ENCODE measurements at regions not wholly inside any gene's neighbourhood (a gene's known extent, or its start where the extent isn't known, plus 50 kb on each side); places are given as distances from the start of the nearest gene placed in this dataset.

- DNase-seq (ENCODE audit: low read depth in 2 of 3, low spot score in 1 of 3) = peak; percentile 48 to 74 (median 59)
These were observed 156.2 kb downstream of the MELK start for GRCh38 chr9:36728651-36729520.

- no peak for DNase-seq (ENCODE audit: low read depth in 2 of 3, low spot score in 1 of 3)
These were observed 157.2 kb downstream of the MELK start for GRCh38 chr9:36729906-36730305.

DNA sequence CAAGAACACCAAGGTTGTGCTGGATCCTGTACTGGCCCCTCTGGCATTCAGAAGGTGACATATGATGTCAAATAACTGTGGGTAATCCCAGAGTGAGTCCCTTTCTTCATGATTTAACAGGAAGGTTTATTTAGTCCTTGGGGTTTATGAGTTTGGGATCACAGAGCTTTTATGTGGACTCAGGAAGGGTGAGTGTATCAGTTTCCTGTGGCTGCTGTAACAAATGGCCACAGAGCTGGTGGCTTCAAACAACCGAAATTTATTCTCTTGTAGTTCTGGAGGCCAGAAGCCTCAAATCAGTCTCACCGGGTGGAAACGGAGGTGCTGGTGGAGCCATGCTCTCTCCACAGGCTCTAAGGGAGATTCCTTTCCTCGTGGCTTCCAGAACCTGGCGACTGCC is 157.7 kb downstream of the MELK start:
- DNase-seq (ENCODE audit: low read depth in 2 of 3, low spot score in 1 of 3) = no peak

GRCh38 chr9:36731068-36731956 is 158.6 kb downstream of the MELK start:
- no peak for DNase-seq (ENCODE audit: low read depth in 2 of 3, low spot score in 1 of 3)

- no peak for DNase-seq (ENCODE audit: low read depth in 2 of 3, low spot score in 1 of 3)
These were observed 162.0 kb downstream of the MELK start for GRCh38 chr9:36734737-36735136.

- DNase-seq (ENCODE audit: low read depth in 2 of 3, low spot score in 1 of 3) = no peak
These were observed 164.0 kb downstream of the MELK start for GRCh38 chr9:36736648-36737047.

- no peak for DNase-seq (ENCODE audit: low read depth in 2 of 3, low spot score in 1 of 3)
These were observed 165.8 kb downstream of the MELK start for GRCh38 chr9:36738318-36738976.

DNA sequence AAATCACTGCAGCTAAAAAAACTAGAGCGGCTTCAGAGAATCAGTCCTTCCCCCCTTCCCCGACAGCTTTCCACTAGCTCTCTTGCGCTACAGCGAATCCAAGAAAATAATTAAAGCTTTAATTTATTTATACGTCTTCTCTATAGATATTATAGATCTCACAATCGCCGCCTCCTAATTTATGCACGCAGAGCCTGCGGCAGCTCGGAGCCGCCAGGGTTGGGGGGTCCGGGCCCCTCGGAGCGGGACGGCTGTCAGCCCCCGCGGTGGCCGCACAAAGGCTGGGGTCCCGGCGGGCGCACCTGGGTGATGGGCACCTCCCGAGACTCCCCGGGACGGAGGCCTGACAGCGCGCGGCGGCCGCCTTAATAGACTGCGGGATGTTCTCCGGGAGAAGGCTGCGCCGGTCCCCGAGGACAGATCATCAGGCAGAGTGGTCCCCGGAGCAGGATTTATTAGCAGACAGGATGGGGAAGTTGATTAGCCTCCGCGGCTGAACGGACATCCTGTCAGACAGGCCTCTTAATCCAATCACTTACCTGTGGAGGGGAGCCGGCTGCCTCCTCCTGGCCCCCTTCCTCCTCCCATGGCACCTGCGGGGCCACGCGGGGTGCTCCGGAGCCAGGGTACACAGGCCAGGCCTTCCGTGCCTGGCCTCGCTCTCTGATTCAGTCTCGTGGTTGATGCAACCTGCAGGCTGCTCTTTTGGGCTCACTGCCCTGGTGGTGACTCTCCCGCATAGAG is 166.8 kb downstream of the MELK start:
- no peak for DNase-seq (ENCODE audit: low read depth in 2 of 3, low spot score in 1 of 3)

DNA sequence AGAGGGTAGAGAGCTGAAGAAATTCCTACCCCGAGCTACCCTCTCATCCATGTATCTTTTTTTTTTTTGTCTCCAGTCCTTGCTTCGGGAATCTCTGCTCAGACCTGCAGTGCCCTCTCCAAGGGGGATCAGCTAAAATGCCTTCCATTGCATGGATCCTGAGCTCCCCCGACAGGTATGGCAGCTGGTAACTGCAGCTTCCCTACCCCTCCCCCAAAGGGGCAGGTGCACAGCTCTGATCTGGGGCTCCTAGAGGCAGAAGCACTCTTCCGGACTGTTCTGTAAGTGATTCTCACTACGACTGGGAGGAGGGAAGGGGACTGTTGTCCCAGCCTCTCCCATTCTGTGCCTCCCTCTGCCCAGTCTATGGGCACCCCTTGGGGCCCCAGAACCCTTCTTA is 169.6 kb downstream of the MELK start:
- no peak for DNase-seq (ENCODE audit: low read depth in 2 of 3, low spot score in 1 of 3)

DNA sequence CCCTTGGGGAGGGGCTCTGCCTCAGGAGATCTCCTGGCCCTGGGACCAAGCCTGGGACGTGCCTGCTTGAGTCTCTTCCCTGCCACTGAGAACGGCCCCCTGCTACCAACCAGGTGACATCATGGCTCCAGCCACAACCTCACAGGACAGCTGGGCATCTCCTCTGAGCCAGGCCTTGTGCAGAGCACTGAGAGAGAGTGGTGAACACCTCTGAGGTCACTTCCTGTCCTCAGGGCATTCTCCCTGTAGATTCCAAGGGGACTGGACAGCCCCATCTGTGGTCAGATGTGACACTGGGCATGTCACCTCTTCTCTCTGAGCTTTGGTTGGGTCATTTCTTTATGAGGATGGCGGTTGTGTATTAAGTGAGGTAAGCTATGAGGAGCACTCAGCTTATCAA is 172.0 kb downstream of the MELK start:
- DNase-seq (ENCODE audit: low read depth in 2 of 3, low spot score in 1 of 3) = no peak

- no peak for DNase-seq (ENCODE audit: low read depth in 2 of 3, low spot score in 1 of 3)
These were observed 173.3 kb downstream of the MELK start for GRCh38 chr9:36745977-36746376.

GRCh38 chr9:36746415-36746814 is 173.7 kb downstream of the MELK start:
- DNase-seq (ENCODE audit: low read depth in 2 of 3, low spot score in 1 of 3) = no peak

DNA sequence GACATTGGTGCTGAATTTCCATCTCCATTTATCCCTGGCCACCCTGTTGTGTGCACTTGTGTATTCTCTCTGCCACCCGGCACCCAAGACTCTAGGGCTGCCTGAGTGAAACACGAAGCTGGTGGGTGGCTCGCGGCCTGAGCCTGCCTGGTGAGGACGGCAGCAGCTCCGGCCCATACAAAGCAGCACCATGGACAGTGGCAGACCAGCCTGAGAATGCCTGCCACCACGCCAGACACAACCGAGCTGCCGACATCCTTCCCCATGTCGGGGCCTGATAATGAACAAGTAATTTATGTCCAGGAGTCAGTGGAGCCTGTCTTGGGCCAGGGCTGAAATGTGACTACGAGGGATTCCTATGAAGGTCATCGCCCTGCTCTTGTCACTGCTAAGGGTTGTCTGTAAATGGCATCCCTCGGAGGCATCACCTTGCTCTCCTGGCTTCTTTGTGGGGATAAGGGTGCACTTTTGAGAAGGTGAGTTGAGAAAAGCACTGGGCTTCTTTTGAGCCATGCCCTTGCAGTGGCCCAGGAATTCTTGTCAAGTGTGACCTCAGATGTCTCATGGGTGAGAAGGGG is 175.7 kb downstream of the MELK start:
- DNase-seq (ENCODE audit: low read depth in 2 of 3, low spot score in 1 of 3) = peak in 1 of 3 donors; percentile 22

DNA sequence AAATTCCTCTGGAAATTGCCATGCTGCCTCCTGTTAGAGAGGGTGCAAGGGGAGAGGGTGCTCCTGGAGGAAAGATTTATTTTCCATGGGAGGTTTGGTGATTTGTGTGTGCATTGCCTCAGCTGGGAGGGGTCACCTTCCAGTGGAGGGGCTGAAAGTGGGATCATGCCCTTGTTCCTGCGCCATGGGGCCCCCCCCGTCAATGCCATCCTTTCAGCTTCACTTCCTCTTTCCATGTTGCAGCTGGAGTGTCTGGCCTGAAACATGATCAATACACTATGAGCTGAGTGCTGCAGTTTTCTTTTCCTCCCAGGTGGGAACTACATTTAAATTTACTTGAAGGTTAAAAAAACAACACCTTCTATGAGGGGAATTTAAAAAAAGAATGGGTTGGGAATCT is 176.8 kb downstream of the MELK start:
- no peak for DNase-seq (ENCODE audit: low read depth in 2 of 3, low spot score in 1 of 3)

- no peak for DNase-seq (ENCODE audit: low read depth in 2 of 3, low spot score in 1 of 3)
These were observed 177.9 kb downstream of the MELK start for GRCh38 chr9:36750630-36751029.

DNA sequence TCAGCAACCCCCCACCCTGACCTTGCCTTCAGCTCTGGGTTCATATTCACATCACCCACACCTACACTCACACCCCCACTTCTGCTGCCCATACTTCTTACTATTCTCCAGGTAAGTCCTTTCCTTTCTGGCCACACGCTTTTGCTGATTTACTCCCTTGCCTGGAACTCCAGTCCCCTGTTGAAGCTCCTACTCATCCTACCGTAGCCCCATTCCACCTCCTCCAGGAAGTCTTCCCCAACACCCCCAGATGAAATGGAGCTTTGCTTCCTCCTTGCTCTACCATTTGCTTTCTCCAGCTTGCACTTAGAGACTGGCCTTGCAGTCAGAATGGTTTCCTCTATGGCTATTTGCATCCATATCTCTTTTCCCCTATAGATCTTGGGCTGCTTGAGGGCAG is 182.3 kb downstream of the MELK start:
- no peak for DNase-seq (ENCODE audit: low read depth in 2 of 3, low spot score in 1 of 3)

DNA sequence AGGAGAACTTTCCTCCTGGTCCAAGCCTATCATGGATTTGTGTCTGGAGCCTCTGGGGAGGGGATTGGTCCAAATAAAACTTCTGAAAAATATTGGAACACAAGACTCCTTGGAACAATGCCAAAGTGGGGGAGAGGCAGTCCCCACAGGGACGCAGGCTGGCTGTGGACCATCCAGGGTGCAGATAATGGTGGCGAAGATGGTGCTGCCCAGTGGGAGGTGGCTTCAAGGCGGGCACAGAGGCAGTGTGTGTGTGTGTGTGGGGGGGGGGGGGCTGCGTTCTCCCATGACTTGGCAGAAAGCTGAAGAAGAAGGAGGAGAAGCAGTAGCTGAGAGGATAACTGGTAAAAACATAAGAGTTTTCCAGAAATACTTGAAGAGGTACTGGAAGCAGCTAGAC is 186.4 kb downstream of the MELK start:
- DNase-seq (ENCODE audit: low read depth in 2 of 3, low spot score in 1 of 3) = no peak

DNA sequence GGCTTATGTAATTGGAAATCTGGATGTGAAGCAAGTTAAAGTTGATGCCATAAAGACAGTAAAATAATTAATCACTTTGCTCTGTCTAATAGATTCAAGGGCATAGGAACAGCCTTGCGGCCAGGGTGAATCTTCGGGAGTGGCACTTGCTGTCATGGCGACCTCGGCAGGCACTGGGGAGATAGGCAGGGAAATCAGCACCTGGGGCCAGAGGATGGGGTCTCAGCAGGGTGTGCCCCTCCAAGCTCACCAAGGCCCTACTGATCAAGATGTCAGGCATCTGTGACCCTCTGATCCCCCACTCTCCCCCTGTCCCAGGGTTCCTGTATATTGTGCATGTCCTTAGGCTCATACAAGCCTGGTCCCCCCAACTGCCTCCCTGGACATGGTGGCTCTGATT is 187.3 kb downstream of the MELK start:
- no peak for DNase-seq (ENCODE audit: low read depth in 2 of 3, low spot score in 1 of 3)

GRCh38 chr9:36760667-36761420 is 188.1 kb downstream of the MELK start:
- DNase-seq (ENCODE audit: low read depth in 2 of 3, low spot score in 1 of 3) = no peak

DNA sequence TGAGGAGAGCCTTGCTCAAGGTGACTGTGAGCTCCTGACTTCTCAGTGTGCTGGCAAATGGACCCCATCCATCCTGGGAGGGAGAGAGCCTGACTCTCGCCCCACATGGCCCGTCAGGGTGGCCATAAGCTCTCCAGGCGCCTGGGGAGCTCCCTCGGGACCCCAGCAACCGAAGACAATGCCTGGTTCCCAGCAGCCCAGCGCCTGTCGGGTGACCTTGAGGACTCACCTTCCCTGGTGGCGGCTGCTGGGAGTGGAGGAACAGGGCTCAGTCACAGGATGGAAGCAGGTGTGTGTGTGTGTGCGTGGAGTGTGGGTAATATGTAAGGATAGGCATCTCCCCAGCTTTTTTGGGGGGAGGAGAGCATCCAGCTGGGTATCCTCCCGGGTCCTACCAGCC is 190.3 kb downstream of the MELK start:
- DNase-seq (ENCODE audit: low read depth in 2 of 3, low spot score in 1 of 3) = no peak
